Osteocyte (in vitro differentiated cells): ENCODE measurements at regions not wholly inside any gene's neighbourhood (a gene's known extent, or its start where the extent isn't known, plus 50 kb on each side); places are given as distances from the start of the nearest gene placed in this dataset.
"Not testable (repeated sequence)": the region's sequence is repeated elsewhere in the genome, so short reads cannot be mapped to it uniquely, and the experiment has no call there.

Experiments
- DNase-seq: peaks from one replicate; pipeline ENCODE4 v3.0.0; 2021; ENCODE audit warnings: mixed read lengths; ENCODE audit not compliant: unreplicated experiment; ENCODE audit errors: extremely low spot score
- H3K27ac Mint-ChIP-seq: one replicate; pipeline ENCODE4 v1.8.0; 2021; ENCODE audit warnings: mild to moderate bottlenecking, mixed read lengths; ENCODE audit not compliant: unreplicated experiment
- H3K27me3 Mint-ChIP-seq: one replicate; pipeline ENCODE4 v1.8.0; 2021; ENCODE audit warnings: mixed read lengths; ENCODE audit not compliant: unreplicated experiment
- H3K36me3 Mint-ChIP-seq: one replicate; pipeline ENCODE4 v1.8.0; 2021; ENCODE audit warnings: mixed read lengths; ENCODE audit not compliant: unreplicated experiment
- H3K4me1 Mint-ChIP-seq: one replicate; pipeline ENCODE4 v1.8.0; 2021; ENCODE audit warnings: mixed read lengths; ENCODE audit not compliant: unreplicated experiment
- H3K4me3 Mint-ChIP-seq: one replicate; pipeline ENCODE4 v1.8.0; 2021; ENCODE audit warnings: mild to moderate bottlenecking, moderate library complexity, mixed read lengths; ENCODE audit not compliant: unreplicated experiment
- H3K9me3 Mint-ChIP-seq: one replicate; pipeline ENCODE4 v1.8.0; 2021; ENCODE audit warnings: mixed read lengths; ENCODE audit not compliant: unreplicated experiment
- CTCF ChIP-seq: fragments of 200-600 bp; sonication (generic); IDR thresholded peaks from 2 replicates; pipeline ENCODE4 v1.5.0; 2021; ENCODE audit warnings: antibody characterized with exemption, mild to moderate bottlenecking, moderate library complexity

GRCh38 chr5:174472956-174473355 is 251.4 kb upstream of the MSX2 start:
- peaks cover 28% of the 10 kb centered on the region for H3K27me3 Mint-ChIP-seq
- H3K27ac Mint-ChIP-seq, result no peak overlapping the region
- H3K4me1 Mint-ChIP-seq, result no peaks in the 10 kb centered on the region
- H3K9me3 Mint-ChIP-seq, result peaks cover 22% of the 10 kb centered on the region
- no peak overlapping the region for H3K4me3 Mint-ChIP-seq
- TF ChIP-seq CTCF, result no peak
- no peaks in the 10 kb centered on the region for H3K36me3 Mint-ChIP-seq
- no peak for DNase-seq

DNA sequence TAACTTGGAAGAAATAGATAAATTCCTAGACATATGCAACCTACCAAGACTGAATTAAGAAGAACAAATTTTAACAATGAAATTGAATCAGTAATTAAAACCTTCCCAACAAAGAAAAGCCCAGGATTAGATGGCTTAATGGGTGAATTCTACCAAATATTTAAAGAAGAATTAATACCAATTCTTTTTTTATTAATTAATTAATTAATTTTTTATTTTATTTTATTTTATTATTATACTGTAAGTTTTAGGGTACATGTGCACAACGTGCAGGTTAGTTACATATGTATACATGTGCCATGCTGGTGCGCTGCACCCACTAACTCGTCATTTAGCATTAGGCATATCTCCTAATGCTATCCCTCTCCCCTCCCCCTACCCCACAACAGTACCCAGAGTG is 248.4 kb upstream of the MSX2 start:
- not testable (repeated sequence) for H3K4me1 Mint-ChIP-seq, H3K27me3 Mint-ChIP-seq, H3K4me3 Mint-ChIP-seq, H3K27ac Mint-ChIP-seq, DNase-seq, H3K36me3 Mint-ChIP-seq
- H3K9me3 Mint-ChIP-seq, result peaks cover 28% of the 10 kb centered on the region

- Mint-ChIP-seq H3K27ac (no peak overlapping the region), H3K9me3 (peaks cover 24% of the 10 kb centered on the region), H3K4me1 (no peaks in the 10 kb centered on the region), H3K4me3 (no peak overlapping the region), H3K27me3 (peaks cover 16% of the 10 kb centered on the region), H3K36me3 (no peaks in the 10 kb centered on the region)
- no peak for TF ChIP-seq CTCF
- DNase-seq, result no peak
These were observed 245.1 kb upstream of the MSX2 start for GRCh38 chr5:174479325-174479724.

GRCh38 chr5:174481737-174482136 is 242.6 kb upstream of the MSX2 start:
- no peaks in the 10 kb centered on the region for H3K4me1 Mint-ChIP-seq
- H3K27ac Mint-ChIP-seq, result no peak overlapping the region
- TF ChIP-seq CTCF, result no peak
- no peak overlapping the region for H3K4me3 Mint-ChIP-seq
- DNase-seq, result no peak
- H3K9me3 Mint-ChIP-seq, result peaks cover 15% of the 10 kb centered on the region
- H3K27me3 Mint-ChIP-seq, result peaks cover 18% of the 10 kb centered on the region
- no peaks in the 10 kb centered on the region for H3K36me3 Mint-ChIP-seq

- H3K27ac Mint-ChIP-seq, result no peak overlapping the region
- H3K27me3 Mint-ChIP-seq, result peaks cover 19% of the 10 kb centered on the region
- H3K36me3 Mint-ChIP-seq, result no peaks in the 10 kb centered on the region
- peaks cover 20% of the 10 kb centered on the region for H3K9me3 Mint-ChIP-seq
- no peak for DNase-seq
- no peak for TF ChIP-seq CTCF
- H3K4me1 Mint-ChIP-seq, result no peaks in the 10 kb centered on the region
- H3K4me3 Mint-ChIP-seq, result no peak overlapping the region
These were observed 241.8 kb upstream of the MSX2 start for GRCh38 chr5:174482607-174483024.

DNA sequence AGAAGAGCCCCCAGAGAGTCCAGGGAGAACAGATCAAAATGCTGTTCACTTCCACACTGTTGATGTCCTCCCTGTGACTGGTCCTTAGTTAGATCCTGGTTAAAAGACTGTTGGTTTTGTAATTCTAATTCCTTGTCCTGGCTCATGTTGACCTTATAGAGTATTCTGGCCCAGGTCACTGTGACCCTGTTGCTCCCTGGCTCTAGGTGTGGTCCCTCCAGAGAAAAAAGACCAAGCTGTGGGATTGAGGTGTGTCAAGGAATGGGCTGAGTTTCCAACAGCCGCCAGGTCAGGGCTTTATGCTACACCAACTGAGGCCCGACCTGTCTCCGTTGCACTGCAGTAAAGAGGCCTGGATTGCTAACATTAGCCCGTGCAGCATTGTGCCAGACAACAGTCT is 241.0 kb upstream of the MSX2 start:
- no peak for DNase-seq
- Mint-ChIP-seq H3K4me1 (no peaks in the 10 kb centered on the region), H3K4me3 (no peak overlapping the region), H3K27ac (no peak overlapping the region), H3K36me3 (no peaks in the 10 kb centered on the region), H3K27me3 (peaks cover 20% of the 10 kb centered on the region), H3K9me3 (peaks cover 16% of the 10 kb centered on the region)
- no peak for TF ChIP-seq CTCF
